ENCODE measurements at regions not wholly inside any gene's neighbourhood (a gene's known extent, or its start where the extent isn't known, plus 50 kb on each side); places are given as distances from the start of the nearest gene placed in this dataset.

GRCh38 chr3:24033818-24034217, 88.7 kb downstream of the NR1D2 start:
- H3K9ac ChIP-seq (ENCODE audit: low read depth, low read length) = no peak overlapping the region
- H3K4me1 ChIP-seq (ENCODE audit: control insufficient read depth, insufficient read depth, low read length) = no peaks in the 10 kb centered on the region
- H3K36me3 ChIP-seq (ENCODE audit: insufficient read depth, low read length) = no peaks in the 10 kb centered on the region
- no peaks in the 10 kb centered on the region for H3K9me3 ChIP-seq (replicated peaks; ENCODE audit: low read length)
- no peaks in the 10 kb centered on the region for H3K27me3 ChIP-seq (ENCODE audit: control insufficient read depth, insufficient read depth, low read length)
- H3K4me2 ChIP-seq (ENCODE audit: low read length) = no peak overlapping the region
- H3K4me3 ChIP-seq (ENCODE audit: low read length) = no peak overlapping the region

- Histone ChIP-seq H3K27me3 (ENCODE audit: control insufficient read depth, insufficient read depth, low read length) (no peaks in the 10 kb centered on the region), H3K36me3 (ENCODE audit: insufficient read depth, low read length) (no peaks in the 10 kb centered on the region), H3K4me1 (ENCODE audit: control insufficient read depth, insufficient read depth, low read length) (no peaks in the 10 kb centered on the region), H3K4me3 (ENCODE audit: low read length) (no peak overlapping the region), H3K4me2 (ENCODE audit: low read length) (no peak overlapping the region), H3K9ac (ENCODE audit: low read depth, low read length) (no peak overlapping the region), H3K9me3 (replicated peaks; ENCODE audit: low read length) (no peaks in the 10 kb centered on the region)
Measured at GRCh38 chr3:24034464-24034863, 89.4 kb downstream of the NR1D2 start.

- Histone ChIP-seq H3K4me1 (ENCODE audit: control insufficient read depth, insufficient read depth, low read length) (no peaks in the 10 kb centered on the region), H3K27me3 (ENCODE audit: control insufficient read depth, insufficient read depth, low read length) (no peaks in the 10 kb centered on the region), H3K9ac (ENCODE audit: low read depth, low read length) (no peak overlapping the region), H3K36me3 (ENCODE audit: insufficient read depth, low read length) (no peaks in the 10 kb centered on the region), H3K4me3 (ENCODE audit: low read length) (no peak overlapping the region), H3K4me2 (ENCODE audit: low read length) (no peak overlapping the region), H3K9me3 (replicated peaks; ENCODE audit: low read length) (no peaks in the 10 kb centered on the region)
Measured at GRCh38 chr3:24037971-24038370, 92.9 kb downstream of the NR1D2 start.

- Histone ChIP-seq H3K27me3 (ENCODE audit: control insufficient read depth, insufficient read depth, low read length) (no peaks in the 10 kb centered on the region), H3K4me2 (ENCODE audit: low read length) (no peak overlapping the region), H3K9me3 (replicated peaks; ENCODE audit: low read length) (no peaks in the 10 kb centered on the region), H3K4me1 (ENCODE audit: control insufficient read depth, insufficient read depth, low read length) (no peaks in the 10 kb centered on the region), H3K9ac (ENCODE audit: low read depth, low read length) (no peak overlapping the region), H3K36me3 (ENCODE audit: insufficient read depth, low read length) (no peaks in the 10 kb centered on the region), H3K4me3 (ENCODE audit: low read length) (no peak overlapping the region)
Measured at GRCh38 chr3:24040311-24040710, 95.2 kb downstream of the NR1D2 start.

- no peak overlapping the region for H3K4me2 ChIP-seq (ENCODE audit: low read length)
- no peaks in the 10 kb centered on the region for H3K36me3 ChIP-seq (ENCODE audit: insufficient read depth, low read length)
- H3K9ac ChIP-seq (ENCODE audit: low read depth, low read length) = no peak overlapping the region
- no peak overlapping the region for H3K4me3 ChIP-seq (ENCODE audit: low read length)
- peaks cover 4% of the 10 kb centered on the region for H3K4me1 ChIP-seq (ENCODE audit: control insufficient read depth, insufficient read depth, low read length)
- H3K27me3 ChIP-seq (ENCODE audit: control insufficient read depth, insufficient read depth, low read length) = no peaks in the 10 kb centered on the region
- no peaks in the 10 kb centered on the region for H3K9me3 ChIP-seq (replicated peaks; ENCODE audit: low read length)
Measured at GRCh38 chr3:24042174-24043059, 97.3 kb downstream of the NR1D2 start.

- Histone ChIP-seq H3K27me3 (ENCODE audit: control insufficient read depth, insufficient read depth, low read length) (no peaks in the 10 kb centered on the region), H3K36me3 (ENCODE audit: insufficient read depth, low read length) (no peaks in the 10 kb centered on the region), H3K4me1 (ENCODE audit: control insufficient read depth, insufficient read depth, low read length) (peaks cover 10% of the 10 kb centered on the region), H3K9ac (ENCODE audit: low read depth, low read length) (no peak overlapping the region), H3K9me3 (replicated peaks; ENCODE audit: low read length) (no peaks in the 10 kb centered on the region), H3K4me3 (ENCODE audit: low read length) (no peak overlapping the region), H3K4me2 (ENCODE audit: low read length) (no peak overlapping the region)
Measured at GRCh38 chr3:24043168-24043567, 98.1 kb downstream of the NR1D2 start.

GRCh38 chr3:24043985-24044384, 98.9 kb downstream of the NR1D2 start:
- no peak overlapping the region for H3K4me2 ChIP-seq (ENCODE audit: low read length)
- H3K36me3 ChIP-seq (ENCODE audit: insufficient read depth, low read length) = no peaks in the 10 kb centered on the region
- no peaks in the 10 kb centered on the region for H3K27me3 ChIP-seq (ENCODE audit: control insufficient read depth, insufficient read depth, low read length)
- peaks cover 11% of the 10 kb centered on the region for H3K4me1 ChIP-seq (ENCODE audit: control insufficient read depth, insufficient read depth, low read length)
- no peak overlapping the region for H3K4me3 ChIP-seq (ENCODE audit: low read length)
- H3K9me3 ChIP-seq (replicated peaks; ENCODE audit: low read length) = no peaks in the 10 kb centered on the region
- H3K9ac ChIP-seq (ENCODE audit: low read depth, low read length) = no peak overlapping the region

GRCh38 chr3:24046214-24046613, 101.1 kb downstream of the NR1D2 start:
- no peaks in the 10 kb centered on the region for H3K36me3 ChIP-seq (ENCODE audit: insufficient read depth, low read length)
- peaks cover 11% of the 10 kb centered on the region for H3K4me1 ChIP-seq (ENCODE audit: control insufficient read depth, insufficient read depth, low read length)
- no peak overlapping the region for H3K4me3 ChIP-seq (ENCODE audit: low read length)
- H3K9me3 ChIP-seq (replicated peaks; ENCODE audit: low read length) = no peaks in the 10 kb centered on the region
- H3K4me2 ChIP-seq (ENCODE audit: low read length) = no peak overlapping the region
- H3K9ac ChIP-seq (ENCODE audit: low read depth, low read length) = no peak overlapping the region
- H3K27me3 ChIP-seq (ENCODE audit: control insufficient read depth, insufficient read depth, low read length) = no peaks in the 10 kb centered on the region

GRCh38 chr3:24047513-24047912, 102.4 kb downstream of the NR1D2 start:
- Histone ChIP-seq H3K4me2 (ENCODE audit: low read length) (peak overlapping the region; percentile 10), H3K9ac (ENCODE audit: low read depth, low read length) (no peak overlapping the region), H3K4me3 (ENCODE audit: low read length) (no peak overlapping the region), H3K4me1 (ENCODE audit: control insufficient read depth, insufficient read depth, low read length) (peaks cover 11% of the 10 kb centered on the region), H3K9me3 (replicated peaks; ENCODE audit: low read length) (no peaks in the 10 kb centered on the region), H3K36me3 (ENCODE audit: insufficient read depth, low read length) (no peaks in the 10 kb centered on the region), H3K27me3 (ENCODE audit: control insufficient read depth, insufficient read depth, low read length) (no peaks in the 10 kb centered on the region)

- Histone ChIP-seq H3K4me2 (ENCODE audit: low read length) (no peak overlapping the region), H3K9me3 (replicated peaks; ENCODE audit: low read length) (no peaks in the 10 kb centered on the region), H3K4me3 (ENCODE audit: low read length) (no peak overlapping the region), H3K9ac (ENCODE audit: low read depth, low read length) (no peak overlapping the region), H3K36me3 (ENCODE audit: insufficient read depth, low read length) (no peaks in the 10 kb centered on the region), H3K4me1 (ENCODE audit: control insufficient read depth, insufficient read depth, low read length) (peaks cover 11% of the 10 kb centered on the region), H3K27me3 (ENCODE audit: control insufficient read depth, insufficient read depth, low read length) (no peaks in the 10 kb centered on the region)
Measured at GRCh38 chr3:24048843-24049242, 103.8 kb downstream of the NR1D2 start.

GRCh38 chr3:24052446-24052845, 107.4 kb downstream of the NR1D2 start:
- Histone ChIP-seq H3K9ac (ENCODE audit: low read depth, low read length) (no peak overlapping the region), H3K4me3 (ENCODE audit: low read length) (no peak overlapping the region), H3K4me1 (ENCODE audit: control insufficient read depth, insufficient read depth, low read length) (peaks cover 6% of the 10 kb centered on the region), H3K36me3 (ENCODE audit: insufficient read depth, low read length) (no peaks in the 10 kb centered on the region), H3K9me3 (replicated peaks; ENCODE audit: low read length) (no peaks in the 10 kb centered on the region), H3K27me3 (ENCODE audit: control insufficient read depth, insufficient read depth, low read length) (no peaks in the 10 kb centered on the region), H3K4me2 (ENCODE audit: low read length) (no peak overlapping the region)

Measured in skeletal muscle satellite cell (primary cell).